Gastrocnemius medialis (tissue), 4 donors: ENCODE measurements at regions not wholly inside any gene's neighbourhood (a gene's known extent, or its start where the extent isn't known, plus 50 kb on each side); places are given as distances from the start of the nearest gene placed in this dataset.

Experiments used
- POLR2A ChIP-seq, 2 donors: fragments of 450-650 bp; IDR thresholded peaks; one replicate each; pipeline ENCODE4 v1.6.1; 2017; ENCODE audit warnings: antibody characterized with exemption in 2 of 2, mild to moderate bottlenecking in 2 of 2, moderate library complexity in 2 of 2
- TF ChIP-seq, protein P1 (sequence below), 5 experiments: fragments of 450-650 bp in 3 of 5; fragments of 200-600 bp in 2 of 5; sonication (generic) in 2 of 5; IDR thresholded peaks in 4 of 5; conservative IDR thresholded peaks in 1 of 5; 1 replicate in 4 of 5; 2 replicates in 1 of 5; pipeline ENCODE4 v1.5.1; 2016 to 2019; ENCODE audit warnings: antibody characterized with exemption in 5 of 5, mild to moderate bottlenecking in 3 of 5, moderate library complexity in 3 of 5

DNA sequence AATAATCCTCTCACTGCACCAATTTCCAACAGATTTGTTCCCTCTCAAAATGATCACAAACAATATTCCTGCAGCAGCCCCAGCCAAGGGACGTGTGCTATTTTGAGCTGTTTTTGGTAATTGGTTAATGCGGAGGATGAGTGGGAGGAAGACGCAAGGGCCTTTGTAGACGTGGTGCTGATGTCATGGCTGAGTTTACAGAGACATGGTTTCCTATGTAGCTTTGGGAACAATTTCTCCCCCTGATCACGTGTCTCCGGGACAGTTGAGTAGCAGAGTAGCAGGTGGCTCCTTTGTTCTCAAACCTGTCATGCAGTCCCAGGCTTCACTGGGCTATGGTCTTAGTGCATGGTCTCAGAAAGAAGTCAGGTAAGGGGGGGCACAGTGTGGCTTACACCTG is 183.2 kb upstream of the NECTIN1 start:
- TF ChIP-seq, protein P1, sequence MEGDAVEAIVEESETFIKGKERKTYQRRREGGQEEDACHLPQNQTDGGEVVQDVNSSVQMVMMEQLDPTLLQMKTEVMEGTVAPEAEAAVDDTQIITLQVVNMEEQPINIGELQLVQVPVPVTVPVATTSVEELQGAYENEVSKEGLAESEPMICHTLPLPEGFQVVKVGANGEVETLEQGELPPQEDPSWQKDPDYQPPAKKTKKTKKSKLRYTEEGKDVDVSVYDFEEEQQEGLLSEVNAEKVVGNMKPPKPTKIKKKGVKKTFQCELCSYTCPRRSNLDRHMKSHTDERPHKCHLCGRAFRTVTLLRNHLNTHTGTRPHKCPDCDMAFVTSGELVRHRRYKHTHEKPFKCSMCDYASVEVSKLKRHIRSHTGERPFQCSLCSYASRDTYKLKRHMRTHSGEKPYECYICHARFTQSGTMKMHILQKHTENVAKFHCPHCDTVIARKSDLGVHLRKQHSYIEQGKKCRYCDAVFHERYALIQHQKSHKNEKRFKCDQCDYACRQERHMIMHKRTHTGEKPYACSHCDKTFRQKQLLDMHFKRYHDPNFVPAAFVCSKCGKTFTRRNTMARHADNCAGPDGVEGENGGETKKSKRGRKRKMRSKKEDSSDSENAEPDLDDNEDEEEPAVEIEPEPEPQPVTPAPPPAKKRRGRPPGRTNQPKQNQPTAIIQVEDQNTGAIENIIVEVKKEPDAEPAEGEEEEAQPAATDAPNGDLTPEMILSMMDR (IDR thresholded peaks at IDR 0.05 in 4 of 5, conservative IDR thresholded peaks at IDR 0.05 in 1 of 5) = no peak
- no peak for TF ChIP-seq POLR2A (IDR thresholded peaks at IDR 0.05)
